PC-3 (cell line): ENCODE measurements at regions not wholly inside any gene's neighbourhood (a gene's known extent, or its start where the extent isn't known, plus 50 kb on each side); places are given as distances from the start of the nearest gene placed in this dataset.

Experiments used
- CTCF ChIP-seq: fragments of 300-600 bp; sonication (generic); conservative IDR thresholded peaks from 2 replicates; pipeline ENCODE4 v1.5.1; 2017; ENCODE audit warnings: antibody characterized with exemption, low read depth, mild to moderate bottlenecking, low read length
- EZH2 ChIP-seq: fragments of 300-600 bp; sonication (generic); IDR thresholded peaks from one replicate; pipeline ENCODE4 v1.6.1; 2017; ENCODE audit warnings: antibody characterized with exemption, mild to moderate bottlenecking, low read length; ENCODE audit not compliant: unreplicated experiment

GRCh38 chr5:160488394-160489325 is 67.0 kb downstream of the PTTG1 start:
- TF ChIP-seq CTCF (no peak), EZH2 (no peak)
